ENCODE measurements at regions not wholly inside any gene's neighbourhood (a gene's known extent, or its start where the extent isn't known, plus 50 kb on each side); places are given as distances from the start of the nearest gene placed in this dataset.

GRCh38 chr2:125042727-125043126 lies 1017.6 kb downstream of the CNTNAP5 start:
- intact Hi-C loops (cut with DNase I), result no loop called here
- no peak overlapping the region for H3K4me3 ChIP-seq (ENCODE audit: low read length)
- no peak for ATAC-seq

GRCh38 chr2:125070726-125071505 lies 1045.8 kb downstream of the CNTNAP5 start:
- no peak for DNase-seq
- H3K9me3 ChIP-seq (ENCODE audit: control insufficient read depth, low read length), result no peaks in the 10 kb centered on the region

More at GRCh38 chr2:125042727-125043126, 1017.6 kb downstream of the CNTNAP5 start:
- DNase-seq, result no peak
- Histone ChIP-seq H3K9me3 (ENCODE audit: control insufficient read depth, low read length) (no peaks in the 10 kb centered on the region), H3K27me3 (ENCODE audit: control insufficient read depth, insufficient read depth) (no peaks in the 10 kb centered on the region), H3K4me1 (ENCODE audit: control insufficient read depth, insufficient read depth, low read length) (no peaks in the 10 kb centered on the region), H3K27ac (ENCODE audit: low read length) (no peak overlapping the region)

DNA sequence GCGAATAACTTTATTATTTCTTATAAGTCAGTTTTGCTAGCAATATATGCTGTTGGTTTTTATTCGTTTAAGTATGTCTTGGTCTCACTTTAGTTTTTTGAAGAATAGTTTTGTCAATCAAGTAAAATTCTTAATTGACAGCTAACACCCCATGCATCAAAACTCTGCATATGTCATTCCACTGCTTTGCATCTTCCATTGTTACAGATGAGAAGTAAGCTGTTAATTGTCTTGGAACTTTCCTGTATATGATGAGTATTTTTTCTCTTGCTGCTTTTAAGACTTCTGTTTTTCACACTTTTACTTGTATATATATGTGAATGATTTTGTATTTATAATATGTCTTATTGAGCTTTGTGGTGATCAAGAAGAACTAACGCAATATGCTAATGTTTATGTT lies 1048.4 kb downstream of the CNTNAP5 start:
- H3K4me1 ChIP-seq (ENCODE audit: control insufficient read depth, insufficient read depth, low read length), result no peaks in the 10 kb centered on the region
- no peaks in the 10 kb centered on the region for H3K9me3 ChIP-seq (ENCODE audit: control insufficient read depth, low read length)
- DNase-seq (no peak), ATAC-seq (no peak)
- H3K27ac ChIP-seq (ENCODE audit: low read length), result no peak overlapping the region
- 91% methylated on average over 3 of the region's 3 CpGs for WGBS
- H3K4me3 ChIP-seq (ENCODE audit: low read length), result no peak overlapping the region
- intact Hi-C loops (cut with DNase I), result no loop called here
- no peaks in the 10 kb centered on the region for H3K27me3 ChIP-seq (ENCODE audit: control insufficient read depth, insufficient read depth)

More at GRCh38 chr2:125070726-125071505, 1045.8 kb downstream of the CNTNAP5 start:
- H3K4me1 ChIP-seq (ENCODE audit: control insufficient read depth, insufficient read depth, low read length), result no peaks in the 10 kb centered on the region
- no peak for ATAC-seq
- H3K27ac ChIP-seq (ENCODE audit: low read length), result no peak overlapping the region
- H3K27me3 ChIP-seq (ENCODE audit: control insufficient read depth, insufficient read depth), result no peaks in the 10 kb centered on the region
- intact Hi-C loops (cut with DNase I), result no loop called here
- WGBS, result 76% methylated on average over 4 of the region's 4 CpGs
- no peak overlapping the region for H3K4me3 ChIP-seq (ENCODE audit: low read length)

DNA sequence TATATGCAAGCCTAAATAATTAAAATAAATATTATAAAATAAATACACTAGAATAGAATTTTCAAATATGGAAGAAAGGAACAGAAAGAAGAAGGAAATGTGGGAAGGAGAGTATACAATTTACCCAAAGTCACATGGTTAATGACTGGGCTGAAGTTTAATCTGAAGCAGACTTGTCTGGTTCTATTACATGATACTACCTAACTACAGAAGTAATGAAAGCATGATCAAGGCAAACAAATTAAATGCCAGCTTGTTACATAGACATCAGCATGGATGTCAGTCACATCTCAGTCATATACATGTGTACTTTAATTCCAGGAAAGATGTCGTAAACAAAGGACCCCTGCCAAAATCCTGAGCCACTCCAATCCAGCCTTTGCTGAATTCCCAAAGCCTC lies 1060.8 kb downstream of the CNTNAP5 start:
- Histone ChIP-seq H3K4me3 (ENCODE audit: low read length) (no peak overlapping the region), H3K9me3 (ENCODE audit: control insufficient read depth, low read length) (no peaks in the 10 kb centered on the region), H3K4me1 (ENCODE audit: control insufficient read depth, insufficient read depth, low read length) (no peaks in the 10 kb centered on the region), H3K27me3 (ENCODE audit: control insufficient read depth, insufficient read depth) (no peaks in the 10 kb centered on the region), H3K27ac (ENCODE audit: low read length) (no peak overlapping the region)
- ATAC-seq (no peak), DNase-seq (no peak)
- intact Hi-C loops (cut with DNase I), result no loop called here
- WGBS, result 68% methylated on average over 1 of the region's 1 CpG

DNA sequence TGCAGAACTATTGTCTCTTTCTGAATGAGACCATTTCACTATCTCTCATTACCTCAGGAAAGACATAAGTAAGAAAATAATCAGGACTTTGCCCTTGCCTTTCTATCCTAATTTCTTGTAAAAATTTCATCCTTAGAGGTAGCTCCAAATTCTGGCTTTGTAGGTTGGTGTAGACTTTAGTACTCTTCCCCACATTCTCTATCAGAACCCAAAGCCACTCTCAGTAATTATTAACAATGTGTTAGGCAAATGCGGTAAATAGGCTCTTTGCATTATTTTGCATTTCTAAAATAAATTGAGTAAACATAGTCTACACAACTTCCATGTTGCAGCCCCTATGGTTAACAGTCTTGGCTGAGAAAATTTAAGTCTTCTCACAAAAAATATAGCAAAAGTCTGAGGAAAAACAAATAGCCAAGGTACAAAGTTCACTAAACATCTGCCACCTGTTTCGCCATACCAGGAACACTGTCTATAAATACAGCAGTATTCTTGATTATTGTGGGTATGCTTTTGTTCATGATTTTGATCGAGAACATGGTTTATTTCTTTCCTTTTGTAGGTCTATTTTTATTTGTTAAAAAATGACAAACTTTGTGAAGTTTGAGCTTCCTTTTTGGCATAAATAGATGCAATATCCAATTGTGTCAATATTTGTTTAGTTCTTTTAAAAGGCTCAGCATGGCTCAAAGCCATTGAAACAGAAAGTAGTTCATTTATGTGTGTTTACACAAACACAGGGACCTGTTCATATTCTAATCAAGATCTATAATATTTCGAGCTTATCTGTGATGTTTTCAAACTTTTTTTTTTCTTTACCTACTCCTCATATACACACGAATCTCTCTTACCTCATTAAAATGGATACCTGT lies 1061.5 kb downstream of the CNTNAP5 start:
- DNase-seq, result no peak
- intact Hi-C loops (cut with DNase I), result no loop called here
- 75% methylated on average over 5 of the region's 5 CpGs for WGBS

DNA sequence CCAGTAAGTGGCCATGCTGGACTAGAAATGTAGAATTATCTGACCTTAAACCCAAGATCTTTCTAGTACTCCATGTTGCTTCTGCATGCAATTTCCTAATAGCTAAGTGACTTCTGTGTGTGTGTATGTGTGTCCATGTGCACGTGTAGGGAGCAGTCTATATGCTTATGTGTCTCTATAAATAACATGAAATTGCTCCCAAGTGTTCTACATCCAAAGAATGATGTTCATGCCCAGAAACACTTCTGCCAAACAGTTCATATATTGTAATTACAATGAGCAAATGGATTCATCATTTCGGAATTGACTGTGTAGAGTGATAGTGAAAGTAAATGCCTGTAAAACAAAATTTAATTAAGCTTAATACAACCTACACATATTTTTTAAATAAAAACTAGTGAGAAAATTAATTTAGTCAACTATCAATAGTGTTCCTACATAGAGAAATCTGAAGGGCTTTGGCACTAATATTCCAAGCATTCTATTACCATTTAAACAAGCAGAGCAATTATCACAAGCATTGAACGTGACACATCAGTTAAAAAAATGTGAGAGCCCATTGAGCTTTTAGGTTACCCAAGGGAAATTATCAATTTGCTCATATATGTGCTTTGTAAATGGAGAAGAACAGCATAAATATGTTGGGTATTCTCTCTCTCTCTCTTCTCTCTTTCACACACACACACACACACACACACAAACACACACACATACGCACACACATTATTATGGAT lies 1067.4 kb downstream of the CNTNAP5 start:
- 79% methylated on average over 4 of the region's 4 CpGs for WGBS
- no peaks in the 10 kb centered on the region for H3K4me1 ChIP-seq (ENCODE audit: control insufficient read depth, insufficient read depth, low read length)
- no peaks in the 10 kb centered on the region for H3K9me3 ChIP-seq (ENCODE audit: control insufficient read depth, low read length)
- intact Hi-C loops (cut with DNase I), result no loop called here
- DNase-seq (no peak), ATAC-seq (no peak)
- H3K27ac ChIP-seq (ENCODE audit: low read length), result no peak overlapping the region
- no peak overlapping the region for H3K4me3 ChIP-seq (ENCODE audit: low read length)
- no peaks in the 10 kb centered on the region for H3K27me3 ChIP-seq (ENCODE audit: control insufficient read depth, insufficient read depth)

More for the DNA sequence above, 1061.5 kb downstream of the CNTNAP5 start:
- no peak overlapping the region for H3K4me3 ChIP-seq (ENCODE audit: low read length)
- no peak for ATAC-seq
- no peak overlapping the region for H3K27ac ChIP-seq (ENCODE audit: low read length)
- no peaks in the 10 kb centered on the region for H3K9me3 ChIP-seq (ENCODE audit: control insufficient read depth, low read length)
- no peaks in the 10 kb centered on the region for H3K27me3 ChIP-seq (ENCODE audit: control insufficient read depth, insufficient read depth)
- no peaks in the 10 kb centered on the region for H3K4me1 ChIP-seq (ENCODE audit: control insufficient read depth, insufficient read depth, low read length)

- Histone ChIP-seq H3K4me1 (ENCODE audit: control insufficient read depth, insufficient read depth, low read length) (no peaks in the 10 kb centered on the region), H3K9me3 (ENCODE audit: control insufficient read depth, low read length) (no peaks in the 10 kb centered on the region), H3K27me3 (ENCODE audit: control insufficient read depth, insufficient read depth) (no peaks in the 10 kb centered on the region), H3K27ac (ENCODE audit: low read length) (no peak overlapping the region), H3K4me3 (ENCODE audit: low read length) (no peak overlapping the region)
- DNase-seq (no peak), ATAC-seq (no peak)
- intact Hi-C loops (cut with DNase I), result no loop called here
Observed at GRCh38 chr2:125095826-125096225, 1070.7 kb downstream of the CNTNAP5 start.

GRCh38 chr2:125106710-125107109 lies 1081.6 kb downstream of the CNTNAP5 start:
- no peak for ATAC-seq
- Histone ChIP-seq H3K4me3 (ENCODE audit: low read length) (no peak overlapping the region), H3K27me3 (ENCODE audit: control insufficient read depth, insufficient read depth) (no peaks in the 10 kb centered on the region), H3K9me3 (ENCODE audit: control insufficient read depth, low read length) (no peaks in the 10 kb centered on the region), H3K4me1 (ENCODE audit: control insufficient read depth, insufficient read depth, low read length) (no peaks in the 10 kb centered on the region), H3K27ac (ENCODE audit: low read length) (no peak overlapping the region)
- intact Hi-C loops (cut with DNase I), result no loop called here
- DNase-seq, result no peak

DNA sequence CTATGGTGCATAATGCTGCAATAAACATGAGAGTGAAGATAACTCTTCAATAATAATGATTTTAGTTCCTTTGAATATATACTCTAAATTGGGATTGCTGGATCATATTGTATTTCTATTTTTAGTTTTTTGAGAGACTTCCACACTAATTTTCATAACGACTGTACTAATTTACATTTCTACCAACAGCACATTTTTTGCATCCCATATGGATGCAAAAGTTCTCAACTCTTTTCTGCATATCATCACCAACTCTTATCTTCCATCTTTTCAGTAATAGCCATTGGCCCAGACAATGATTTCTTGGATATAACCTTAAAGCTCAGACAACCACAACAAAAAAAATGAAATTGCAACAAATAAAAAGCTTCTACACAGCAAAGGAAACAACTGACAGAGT lies 1082.4 kb downstream of the CNTNAP5 start:
- H3K27ac ChIP-seq (ENCODE audit: low read length), result no peak overlapping the region
- intact Hi-C loops (cut with DNase I), result no loop called here
- no peaks in the 10 kb centered on the region for H3K27me3 ChIP-seq (ENCODE audit: control insufficient read depth, insufficient read depth)
- H3K4me3 ChIP-seq (ENCODE audit: low read length), result no peak overlapping the region
- H3K4me1 ChIP-seq (ENCODE audit: control insufficient read depth, insufficient read depth, low read length), result no peaks in the 10 kb centered on the region
- DNase-seq (no peak), ATAC-seq (no peak)
- H3K9me3 ChIP-seq (ENCODE audit: control insufficient read depth, low read length), result no peaks in the 10 kb centered on the region
- WGBS, result 68% methylated on average over 1 of the region's 1 CpG

- intact Hi-C loops (cut with DNase I), result no loop called here
- Histone ChIP-seq H3K4me3 (ENCODE audit: low read length) (no peak overlapping the region), H3K4me1 (ENCODE audit: control insufficient read depth, insufficient read depth, low read length) (no peaks in the 10 kb centered on the region), H3K27me3 (ENCODE audit: control insufficient read depth, insufficient read depth) (no peaks in the 10 kb centered on the region), H3K9me3 (ENCODE audit: control insufficient read depth, low read length) (no peaks in the 10 kb centered on the region), H3K27ac (ENCODE audit: low read length) (no peak overlapping the region)
- DNase-seq (no peak), ATAC-seq (no peak)
Observed at GRCh38 chr2:125108251-125108650, 1083.2 kb downstream of the CNTNAP5 start.

DNA sequence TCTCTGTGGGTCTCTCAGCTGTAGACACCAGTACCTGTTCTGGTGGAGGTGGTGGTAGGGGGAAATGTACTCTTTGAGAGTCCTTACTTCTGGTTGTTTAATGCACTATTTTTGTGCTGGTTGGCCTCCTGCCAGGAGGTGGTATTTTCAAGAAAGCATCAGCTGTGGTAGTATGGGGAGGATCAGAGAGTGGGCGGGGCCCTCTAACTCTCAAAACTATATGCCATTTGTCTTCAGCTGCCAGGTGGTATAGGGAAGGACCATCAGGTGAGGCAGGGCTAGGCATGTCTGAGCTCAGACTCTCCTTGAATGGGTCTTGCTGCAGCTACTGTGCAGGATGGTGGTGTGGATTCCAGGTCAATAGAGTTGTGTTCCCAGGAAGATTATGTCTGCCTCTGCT lies 1100.8 kb downstream of the CNTNAP5 start:
- WGBS, result 88% methylated on average over 1 of the region's 1 CpG
- no peak overlapping the region for H3K27ac ChIP-seq (ENCODE audit: low read length)
- intact Hi-C loops (cut with DNase I), result no loop called here
- H3K9me3 ChIP-seq (ENCODE audit: control insufficient read depth, low read length), result no peaks in the 10 kb centered on the region
- H3K4me3 ChIP-seq (ENCODE audit: low read length), result no peak overlapping the region
- no peaks in the 10 kb centered on the region for H3K27me3 ChIP-seq (ENCODE audit: control insufficient read depth, insufficient read depth)
- no peak for DNase-seq
- no peaks in the 10 kb centered on the region for H3K4me1 ChIP-seq (ENCODE audit: control insufficient read depth, insufficient read depth, low read length)
- ATAC-seq, result no peak
